ENCODE measurements at regions not wholly inside any gene's neighbourhood (a gene's known extent, or its start where the extent isn't known, plus 50 kb on each side); places are given as distances from the start of the nearest gene placed in this dataset.

DNA sequence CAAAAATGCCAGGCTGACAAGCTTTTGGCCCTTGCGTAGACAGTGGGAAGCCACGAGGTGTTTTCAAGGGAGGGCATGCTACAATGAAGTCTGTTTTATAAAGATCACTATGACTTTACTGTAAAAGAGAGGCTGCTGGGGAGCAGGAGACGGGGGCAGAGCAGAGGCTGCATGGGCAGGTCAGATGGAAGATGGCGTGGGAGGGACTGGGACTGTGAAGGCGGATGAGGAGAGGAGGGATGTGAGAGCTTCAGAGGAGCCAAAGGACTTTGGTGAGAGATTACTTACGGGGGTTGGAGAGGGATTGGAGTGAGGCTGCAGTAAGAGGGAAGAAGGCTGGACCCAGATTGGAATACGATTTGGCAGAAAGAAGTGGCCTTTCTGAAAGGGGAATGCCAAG is 86.6 kb upstream of the PCBD1 start:
- TF ChIP-seq POLR2A (IDR thresholded peaks at IDR 0.05), result no peak
- TF ChIP-seq, protein P1, sequence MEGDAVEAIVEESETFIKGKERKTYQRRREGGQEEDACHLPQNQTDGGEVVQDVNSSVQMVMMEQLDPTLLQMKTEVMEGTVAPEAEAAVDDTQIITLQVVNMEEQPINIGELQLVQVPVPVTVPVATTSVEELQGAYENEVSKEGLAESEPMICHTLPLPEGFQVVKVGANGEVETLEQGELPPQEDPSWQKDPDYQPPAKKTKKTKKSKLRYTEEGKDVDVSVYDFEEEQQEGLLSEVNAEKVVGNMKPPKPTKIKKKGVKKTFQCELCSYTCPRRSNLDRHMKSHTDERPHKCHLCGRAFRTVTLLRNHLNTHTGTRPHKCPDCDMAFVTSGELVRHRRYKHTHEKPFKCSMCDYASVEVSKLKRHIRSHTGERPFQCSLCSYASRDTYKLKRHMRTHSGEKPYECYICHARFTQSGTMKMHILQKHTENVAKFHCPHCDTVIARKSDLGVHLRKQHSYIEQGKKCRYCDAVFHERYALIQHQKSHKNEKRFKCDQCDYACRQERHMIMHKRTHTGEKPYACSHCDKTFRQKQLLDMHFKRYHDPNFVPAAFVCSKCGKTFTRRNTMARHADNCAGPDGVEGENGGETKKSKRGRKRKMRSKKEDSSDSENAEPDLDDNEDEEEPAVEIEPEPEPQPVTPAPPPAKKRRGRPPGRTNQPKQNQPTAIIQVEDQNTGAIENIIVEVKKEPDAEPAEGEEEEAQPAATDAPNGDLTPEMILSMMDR (IDR thresholded peaks at IDR 0.05), result no peak
